Endothelial cell of umbilical vein (primary cell): ENCODE measurements at regions not wholly inside any gene's neighbourhood (a gene's known extent, or its start where the extent isn't known, plus 50 kb on each side); places are given as distances from the start of the nearest gene placed in this dataset.

Source experiments
- BruUV-seq: library from RNA; stranded (reverse); fragments of 400-500 nt; replicated peaks from 2 replicates; lab custom pipeline; 2021; lab: Mats Ljungman, UMichigan
- CTCF ChIA-PET: fragments of 300-600, 350-600 bp; sonication (Branson Sonifier 250); formaldehyde crosslinking; loops from one replicate; lab custom pipeline; 2021; ENCODE audit warnings: antibody characterized with exemption, inconsistent platforms; lab: Charles Lee
- POLR2A ChIA-PET: fragments of 300-600, 350-600 bp; sonication (Branson Sonifier 250); formaldehyde crosslinking; loops from one replicate; lab custom pipeline; 2021; ENCODE audit warnings: antibody characterized with exemption, inconsistent platforms; lab: Charles Lee
- DNase-seq: peaks from one replicate; pipeline ENCODE4 v3.0.0-alpha.2; 2011; ENCODE audit warnings: low read depth, low spot score
- FAIRE-seq: peaks from 2 replicates; lab custom pipeline; 2011; peaks lifted over from hg19 to GRCh38; lab: Jason Lieb, UNC
- H2AFZ ChIP-seq: 2 replicates; pipeline ENCODE4 v1.6.0; 2012; ENCODE audit warnings: low read depth, low read length, control low read depth, inconsistent platforms
- H3K27ac ChIP-seq: 2 replicates; pipeline ENCODE4 v1.5.1; 2011; ENCODE audit warnings: low read depth, mild to moderate bottlenecking, control low read depth, low read length, moderate library complexity; ENCODE audit not compliant: insufficient read depth
- H3K27me3 ChIP-seq, 2 experiments: 2 replicates each; pipeline versions ENCODE4 v1.6.0 to v1.6.1; 2011; ENCODE audit warnings: low read length in 2 of 2, mixed read lengths in 1 of 2; ENCODE audit not compliant: control insufficient read depth in 2 of 2, insufficient read depth in 2 of 2
- H3K36me3 ChIP-seq, 2 experiments: 2 replicates in 1 of 2; 3 replicates in 1 of 2; pipeline ENCODE4 v1.5.1; 2011; ENCODE audit warnings: low read length in 2 of 2, mild to moderate bottlenecking in 1 of 2, moderate library complexity in 1 of 2; ENCODE audit not compliant: control insufficient read depth in 2 of 2, insufficient read depth in 2 of 2; ENCODE audit errors: extremely low read depth in 1 of 2
- H3K4me1 ChIP-seq: 3 replicates; pipeline ENCODE4 v1.5.1; 2011; ENCODE audit warnings: mild to moderate bottlenecking, low read length; ENCODE audit not compliant: control insufficient read depth, insufficient read depth; ENCODE audit errors: extremely low read depth
- H3K4me2 ChIP-seq: 2 replicates; pipeline ENCODE4 v1.6.1; 2011; ENCODE audit warnings: low read length, control low read depth, mixed read lengths; ENCODE audit not compliant: insufficient read depth
- H3K4me3 ChIP-seq, 3 experiments: fragments of 200-600 bp in 1 of 3; sonication (generic), shearing (Covaris generic) in 1 of 3; replicated peaks in 1 of 3; 2 replicates each; pipeline ENCODE4 v1.5.1; 2011 to 2016; ENCODE audit warnings: control low read depth in 3 of 3, low read length in 3 of 3, mild to moderate bottlenecking in 2 of 3, inconsistent platforms in 1 of 3, low read depth in 1 of 3, moderate library complexity in 1 of 3; ENCODE audit not compliant: insufficient read depth in 1 of 3
- H3K79me2 ChIP-seq: 2 replicates; pipeline ENCODE4 v1.6.0; 2012; ENCODE audit warnings: low read length, inconsistent platforms; ENCODE audit not compliant: control insufficient read depth, insufficient read depth
- H3K9ac ChIP-seq: replicated peaks from 2 replicates; pipeline ENCODE3; 2011; ENCODE audit warnings: low read length, control low read depth; ENCODE audit not compliant: insufficient read depth; ENCODE audit errors: extremely low read depth
- H3K9me1 ChIP-seq: replicated peaks from 3 replicates; pipeline ENCODE4 v1.6.0; 2011; ENCODE audit warnings: mild to moderate bottlenecking, low read length; ENCODE audit not compliant: control insufficient read depth, insufficient read depth; ENCODE audit errors: extremely low read depth
- H3K9me3 ChIP-seq: replicated peaks from 2 replicates; pipeline ENCODE4 v1.5.1; 2012; ENCODE audit warnings: low read length, inconsistent platforms; ENCODE audit not compliant: control insufficient read depth, insufficient read depth
- H4K20me1 ChIP-seq: replicated peaks from 2 replicates; pipeline ENCODE3; 2011; ENCODE audit warnings: mild to moderate bottlenecking, low read length; ENCODE audit not compliant: control insufficient read depth, insufficient read depth; ENCODE audit errors: extremely low read depth
- EZH2 ChIP-seq: IDR thresholded peaks from 2 replicates; pipeline ENCODE4 v1.6.1; 2012; ENCODE audit warnings: borderline replicate concordance, low read depth, mild to moderate bottlenecking, moderate library complexity, low read length, inconsistent platforms; ENCODE audit not compliant: severe bottlenecking
- FOS ChIP-seq: IDR thresholded peaks from 2 replicates; pipeline ENCODE4 v1.6.1; 2011; ENCODE audit warnings: mild to moderate bottlenecking, low read length, moderate library complexity, borderline replicate concordance; ENCODE audit not compliant: insufficient read depth
- GATA2 ChIP-seq: IDR thresholded peaks from 2 replicates; pipeline ENCODE4 v1.7.0; 2011; ENCODE audit warnings: low read depth, mild to moderate bottlenecking, moderate library complexity, mixed read lengths, low read length; ENCODE audit not compliant: insufficient read length, insufficient read depth
- JUN ChIP-seq: IDR thresholded peaks from 2 replicates; pipeline ENCODE4 v1.6.1; 2011; ENCODE audit warnings: borderline replicate concordance, low read depth; ENCODE audit not compliant: insufficient read length, insufficient read depth
- MYC ChIP-seq: IDR thresholded peaks from one replicate; pipeline ENCODE4 v1.6.1; 2011; ENCODE audit warnings: mild to moderate bottlenecking, low read depth, low read length
- POLR2A ChIP-seq: IDR thresholded peaks from 2 replicates; pipeline ENCODE4 v1.6.1; 2012; ENCODE audit warnings: low read depth, mild to moderate bottlenecking, control low read depth, low read length
- dilution Hi-C: fragments of 300-500 bp; cut with MboI; formaldehyde crosslinking; loops from one replicate; pipeline ENCODE4 v1.15.0; 2019; ENCODE audit warnings: low sequenced_read_pairs; ENCODE audit not compliant: extremely low pct_ligation_motif_present
- intact Hi-C: fragments of 100-400 bp; cut with micrococcal nuclease; formaldehyde crosslinking; loops from one replicate; pipeline ENCODE4 v1.10.0; 2022
- TF ChIP-seq, protein P1 (sequence below): IDR thresholded peaks from 2 replicates; pipeline ENCODE4 v1.6.1; 2011; ENCODE audit not compliant: insufficient read depth, insufficient read length
- TF ChIP-seq, protein P2 (sequence below), 2 donors: IDR thresholded peaks; 1 replicate in 1 of 2; 2 replicates in 1 of 2; pipeline ENCODE4 v1.5.1; 2011; ENCODE audit warnings: low read length in 2 of 2, mild to moderate bottlenecking in 2 of 2, moderate library complexity in 2 of 2, control low read depth in 1 of 2, inconsistent platforms in 1 of 2, low read depth in 1 of 2; ENCODE audit not compliant: insufficient read depth in 1 of 2; ENCODE audit errors: extremely low read depth in 1 of 2

DNA sequence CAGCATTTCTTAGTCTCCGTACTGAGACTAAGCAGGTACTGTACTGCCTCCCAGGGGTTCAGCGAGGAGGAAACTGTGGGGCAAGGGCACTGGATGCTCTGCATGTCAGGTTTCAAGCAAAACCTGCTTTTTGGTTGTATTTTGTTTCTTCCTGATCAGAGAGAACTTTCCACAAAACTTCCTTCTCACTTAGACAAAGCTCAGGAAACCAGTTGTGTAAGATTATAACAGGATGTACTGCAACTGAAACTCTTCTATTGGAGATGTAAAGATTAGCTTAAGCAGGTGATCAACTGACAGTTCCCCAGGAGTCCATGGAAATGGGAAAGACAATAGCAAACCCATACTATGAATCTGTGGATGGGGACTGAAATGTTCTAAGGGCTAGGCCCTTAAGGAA, 67.3 kb downstream of the PLCE1 start:
- H3K9me3 ChIP-seq, result no peaks in the 10 kb centered on the region
- no peaks in the 10 kb centered on the region for H3K79me2 ChIP-seq
- dilution Hi-C loops, result no loop called here
- H3K9ac ChIP-seq, result no peak overlapping the region
- intact Hi-C loops, result no loop called here
- H3K4me1 ChIP-seq, result no peaks in the 10 kb centered on the region
- no peaks in the 10 kb centered on the region for H3K9me1 ChIP-seq
- DNase-seq, result no peak
- no peaks in the 10 kb centered on the region for H3K36me3 ChIP-seq
- no peaks in the 10 kb centered on the region for H3K27me3 ChIP-seq
- no peak overlapping the region for H2AFZ ChIP-seq
- H3K27ac ChIP-seq, result no peak overlapping the region
- FAIRE-seq, result no peak
- H3K4me2 ChIP-seq, result no peak overlapping the region
- H3K4me3 ChIP-seq, result no peak overlapping the region
- BruUV-seq, result no TSS peak
- POLR2A ChIA-PET, result no interaction called here
- CTCF ChIA-PET, result interaction anchor here (1.9 kb wide), 1 partner anchor 16 kb away, joined by 4 read pairs; no protein-coding TSS in a partner anchor
- TF ChIP-seq MYC (no peak), JUN (no peak), FOS (no peak)
- H4K20me1 ChIP-seq, result no peaks in the 10 kb centered on the region

DNA sequence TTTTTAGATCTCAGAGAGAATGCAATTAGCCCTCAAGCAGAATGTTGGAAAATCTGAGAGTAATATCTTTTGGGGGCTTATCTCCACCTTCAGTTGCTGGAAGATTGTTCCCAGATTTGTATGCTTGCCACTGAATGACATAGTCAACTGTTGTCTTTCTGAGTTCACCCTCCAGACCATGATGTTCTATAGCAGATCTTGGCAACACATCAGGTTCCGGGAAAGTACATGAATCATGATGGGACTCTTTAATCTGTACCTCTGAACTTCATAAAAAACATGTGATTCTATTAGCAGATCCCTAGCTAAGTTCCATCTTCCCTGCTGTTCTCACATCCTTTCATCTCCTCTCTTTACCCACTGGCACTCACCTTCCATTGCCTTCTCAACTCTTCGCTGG, 68.9 kb downstream of the PLCE1 start:
- Histone ChIP-seq H3K4me1 (no peaks in the 10 kb centered on the region), H2AFZ (no peak overlapping the region), H3K36me3 (no peaks in the 10 kb centered on the region), H3K4me2 (no peak overlapping the region), H3K27ac (no peak overlapping the region), H3K9me1 (no peaks in the 10 kb centered on the region), H3K4me3 (no peak overlapping the region), H3K27me3 (no peaks in the 10 kb centered on the region), H3K9ac (no peak overlapping the region), H3K9me3 (no peaks in the 10 kb centered on the region), H3K79me2 (no peaks in the 10 kb centered on the region), H4K20me1 (no peaks in the 10 kb centered on the region)
- dilution Hi-C loops (no loop called here), intact Hi-C loops (no loop called here)
- no peak for DNase-seq
- FAIRE-seq, result no peak
- BruUV-seq, result no TSS peak
- ChIA-PET CTCF (interaction anchor here (1.9 kb wide), 1 partner anchor 18 kb away, joined by 4 read pairs; no protein-coding TSS in a partner anchor), POLR2A (no interaction called here)
- TF ChIP-seq MYC (no peak), EZH2 (no peak), GATA2 (no peak), JUN (no peak), POLR2A (no peak)
- TF ChIP-seq, protein P1, sequence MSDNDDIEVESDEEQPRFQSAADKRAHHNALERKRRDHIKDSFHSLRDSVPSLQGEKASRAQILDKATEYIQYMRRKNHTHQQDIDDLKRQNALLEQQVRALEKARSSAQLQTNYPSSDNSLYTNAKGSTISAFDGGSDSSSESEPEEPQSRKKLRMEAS, result no peak
- TF ChIP-seq, protein P2, sequence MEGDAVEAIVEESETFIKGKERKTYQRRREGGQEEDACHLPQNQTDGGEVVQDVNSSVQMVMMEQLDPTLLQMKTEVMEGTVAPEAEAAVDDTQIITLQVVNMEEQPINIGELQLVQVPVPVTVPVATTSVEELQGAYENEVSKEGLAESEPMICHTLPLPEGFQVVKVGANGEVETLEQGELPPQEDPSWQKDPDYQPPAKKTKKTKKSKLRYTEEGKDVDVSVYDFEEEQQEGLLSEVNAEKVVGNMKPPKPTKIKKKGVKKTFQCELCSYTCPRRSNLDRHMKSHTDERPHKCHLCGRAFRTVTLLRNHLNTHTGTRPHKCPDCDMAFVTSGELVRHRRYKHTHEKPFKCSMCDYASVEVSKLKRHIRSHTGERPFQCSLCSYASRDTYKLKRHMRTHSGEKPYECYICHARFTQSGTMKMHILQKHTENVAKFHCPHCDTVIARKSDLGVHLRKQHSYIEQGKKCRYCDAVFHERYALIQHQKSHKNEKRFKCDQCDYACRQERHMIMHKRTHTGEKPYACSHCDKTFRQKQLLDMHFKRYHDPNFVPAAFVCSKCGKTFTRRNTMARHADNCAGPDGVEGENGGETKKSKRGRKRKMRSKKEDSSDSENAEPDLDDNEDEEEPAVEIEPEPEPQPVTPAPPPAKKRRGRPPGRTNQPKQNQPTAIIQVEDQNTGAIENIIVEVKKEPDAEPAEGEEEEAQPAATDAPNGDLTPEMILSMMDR (IDR thresholded peaks at IDR 0.05; ENCODE audit: extremely low read depth in 1 of 2, insufficient read depth in 1 of 2, low read depth in 1 of 2, low read length in 2 of 2), result no peak
